ENCODE measurements at regions not wholly inside any gene's neighbourhood (a gene's known extent, or its start where the extent isn't known, plus 50 kb on each side); places are given as distances from the start of the nearest gene placed in this dataset.
"Not testable (repeated sequence)": the region's sequence is repeated elsewhere in the genome, so short reads cannot be mapped to it uniquely, and the experiment has no call there.

GRCh38 chr5:13640270-13640669 lies 304.2 kb downstream of the DNAH5 start:
- no peak for DNase-seq

GRCh38 chr5:13632676-13633075 lies 311.8 kb downstream of the DNAH5 start:
- no peak for DNase-seq

DNA sequence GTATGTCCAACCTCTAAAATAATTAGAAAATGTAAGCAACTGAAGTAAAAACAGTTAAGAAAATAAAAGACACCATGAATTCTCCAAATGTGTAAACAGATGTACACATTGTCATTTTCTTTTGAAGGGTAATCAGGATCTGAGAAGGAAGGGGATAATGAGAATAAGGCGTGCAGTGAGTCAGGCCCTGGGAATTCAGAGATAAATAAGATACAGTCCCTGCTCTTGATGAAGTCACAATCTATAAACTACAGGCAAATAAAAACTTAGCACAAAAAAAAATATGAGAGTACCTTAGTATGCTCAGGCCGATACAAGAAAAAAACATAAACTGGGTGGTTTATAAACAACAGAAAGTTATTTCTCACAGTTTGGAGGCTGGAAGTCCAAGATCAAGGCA lies 315.3 kb downstream of the DNAH5 start:
- DNase-seq = no peak

DNA sequence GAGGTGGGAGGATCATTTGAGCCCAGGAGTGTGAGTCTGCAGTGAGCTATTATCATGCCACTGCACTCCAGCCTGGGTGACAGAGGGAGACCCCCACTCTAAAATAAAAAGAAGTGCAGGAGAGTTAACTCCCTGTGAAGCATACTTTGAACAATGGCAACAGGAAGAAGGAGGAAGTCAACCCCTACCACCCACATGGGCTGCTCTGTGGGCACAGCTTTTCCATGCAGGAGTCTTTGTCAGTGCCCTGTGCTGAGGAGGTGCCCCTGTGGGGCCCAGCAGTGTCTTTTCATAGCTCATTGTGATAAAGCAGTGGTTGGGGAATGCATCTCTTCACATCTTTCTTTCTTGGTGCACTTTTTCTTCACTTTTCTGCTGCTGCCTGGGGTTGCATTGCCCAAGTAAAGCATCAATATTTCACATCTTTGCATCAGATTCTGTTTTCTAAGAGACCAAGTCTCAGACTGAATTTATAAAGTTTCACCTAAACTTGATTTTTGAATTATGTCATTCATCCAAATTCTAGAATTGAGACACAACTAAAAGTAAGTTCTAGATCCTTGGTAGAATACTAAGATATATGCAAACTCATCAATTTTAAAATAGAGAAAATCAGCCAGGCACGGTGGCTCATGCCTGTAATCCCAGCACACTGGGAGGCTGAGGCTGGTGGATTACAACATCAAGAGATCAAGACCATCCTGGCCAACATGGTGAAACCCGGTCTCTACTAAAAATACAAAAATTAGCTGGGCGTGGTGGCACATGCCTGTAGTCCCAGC lies 316.6 kb downstream of the DNAH5 start:
- no peak for DNase-seq

DNA sequence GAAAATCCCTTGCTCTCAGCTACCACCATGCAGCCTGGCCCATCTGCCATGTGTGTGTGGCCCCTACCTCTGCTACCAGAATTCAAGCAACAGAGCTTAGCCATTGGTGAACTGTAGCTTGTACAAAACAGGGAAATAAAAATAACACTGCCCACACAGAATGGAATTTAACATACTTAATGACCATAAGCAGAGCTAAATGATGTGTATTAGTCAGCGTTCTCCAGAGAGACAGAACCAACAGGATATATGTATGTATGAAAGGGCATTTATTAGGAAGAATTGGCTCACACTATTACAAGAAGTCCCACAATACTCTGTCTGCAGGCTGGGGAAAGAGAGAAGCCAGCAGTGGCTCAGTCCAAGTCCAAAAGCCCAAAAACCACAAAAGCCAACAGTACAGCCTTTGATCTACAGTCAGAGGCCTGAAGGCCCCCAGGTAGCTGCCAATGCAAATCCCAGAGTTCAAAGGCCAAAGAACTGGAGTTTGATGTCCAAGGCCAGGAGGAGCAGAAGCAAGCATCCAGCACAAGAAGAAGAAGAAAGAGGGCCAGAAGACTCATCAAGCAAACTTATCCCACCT lies 318.8 kb downstream of the DNAH5 start:
- no peak for DNase-seq

DNA sequence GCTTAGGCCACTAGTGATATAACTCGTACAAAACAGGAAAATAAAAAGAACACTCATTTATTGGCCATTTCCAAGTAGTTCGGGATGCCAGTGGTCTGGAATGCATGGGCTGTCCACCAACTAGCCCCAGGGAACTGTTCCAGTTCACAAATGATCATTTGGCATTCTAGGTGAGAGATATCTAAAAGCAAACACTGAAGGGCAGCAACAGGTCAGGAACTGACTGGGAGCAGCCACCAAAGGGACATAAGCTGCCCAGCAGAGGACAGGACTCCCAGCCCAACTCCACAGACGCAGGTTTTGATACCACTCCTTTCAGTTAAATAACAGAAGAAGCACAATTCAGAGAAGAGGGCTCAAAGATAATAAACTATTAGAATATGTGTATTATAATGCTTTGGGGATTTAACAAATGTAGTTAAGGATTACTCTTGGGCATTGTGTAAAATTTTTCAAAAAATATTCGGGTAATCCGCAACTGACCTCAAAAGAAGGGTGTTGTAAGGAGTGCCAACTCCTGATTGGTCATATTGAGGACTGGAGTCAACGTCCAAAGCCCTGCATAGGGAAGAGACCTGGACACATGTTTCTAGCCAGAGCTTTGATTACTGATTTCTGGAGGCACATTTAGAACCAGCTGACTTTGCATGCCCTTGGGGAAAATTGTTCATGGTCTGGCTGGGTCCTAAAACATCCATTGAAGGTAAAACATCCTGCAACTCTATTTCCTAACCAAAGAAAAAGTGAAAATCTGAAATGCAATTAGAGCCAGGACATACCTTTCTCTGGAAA lies 320.0 kb downstream of the DNAH5 start:
- no peak for DNase-seq

GRCh38 chr5:13613621-13614020 lies 330.9 kb downstream of the DNAH5 start:
- DNase-seq = no peak

GRCh38 chr5:13611604-13612003 lies 332.9 kb downstream of the DNAH5 start:
- DNase-seq = no peak

DNA sequence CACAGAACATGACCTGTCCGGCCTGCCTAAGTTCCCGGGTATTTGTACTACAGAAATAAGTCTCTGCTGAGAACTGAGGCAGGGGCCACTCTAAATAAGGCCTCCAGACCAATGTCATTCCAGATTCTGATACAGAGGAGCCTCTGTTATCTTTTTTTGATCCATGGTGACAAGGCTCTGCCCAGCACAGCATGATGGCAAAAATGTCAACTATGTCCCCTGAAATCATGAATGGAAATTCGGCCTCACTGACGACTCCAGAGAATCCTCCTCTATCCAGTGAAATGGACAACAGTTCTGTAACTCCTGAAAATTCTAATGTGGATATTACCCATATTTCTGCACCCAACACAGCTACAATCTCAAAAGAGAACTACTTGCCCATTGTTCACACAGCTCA lies 335.0 kb downstream of the DNAH5 start:
- DNase-seq = no peak

GRCh38 chr5:13606051-13606450 lies 338.4 kb downstream of the DNAH5 start:
- DNase-seq = no peak

GRCh38 chr5:13601112-13601511 lies 343.4 kb downstream of the DNAH5 start:
- no peak for DNase-seq

- DNase-seq = no peak
Observed at GRCh38 chr5:13595978-13596377, 348.5 kb downstream of the DNAH5 start.

- no peak for DNase-seq
Observed at GRCh38 chr5:13591621-13592020, 352.9 kb downstream of the DNAH5 start.

- no peak for DNase-seq
Observed at GRCh38 chr5:13585324-13585723, 359.2 kb downstream of the DNAH5 start.

DNA sequence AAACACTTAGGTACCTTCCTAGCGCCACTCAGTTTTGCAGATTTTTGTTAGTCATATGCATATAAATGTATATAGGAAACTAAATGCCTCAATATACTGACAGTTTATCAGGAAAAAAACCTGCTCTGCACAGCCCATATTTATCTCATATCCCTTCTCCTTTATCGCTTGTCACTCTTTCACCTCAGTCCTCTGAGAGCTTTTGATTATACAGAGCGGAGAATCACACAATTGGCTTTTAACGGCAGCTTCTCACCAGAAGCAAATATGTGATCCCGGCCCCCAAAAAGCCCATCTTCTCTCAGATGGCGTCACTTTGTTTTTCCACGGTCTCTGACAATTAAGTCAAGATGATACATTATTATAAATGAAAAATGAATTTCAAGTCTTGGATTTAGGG lies 362.6 kb downstream of the DNAH5 start:
- DNase-seq = no peak

DNA sequence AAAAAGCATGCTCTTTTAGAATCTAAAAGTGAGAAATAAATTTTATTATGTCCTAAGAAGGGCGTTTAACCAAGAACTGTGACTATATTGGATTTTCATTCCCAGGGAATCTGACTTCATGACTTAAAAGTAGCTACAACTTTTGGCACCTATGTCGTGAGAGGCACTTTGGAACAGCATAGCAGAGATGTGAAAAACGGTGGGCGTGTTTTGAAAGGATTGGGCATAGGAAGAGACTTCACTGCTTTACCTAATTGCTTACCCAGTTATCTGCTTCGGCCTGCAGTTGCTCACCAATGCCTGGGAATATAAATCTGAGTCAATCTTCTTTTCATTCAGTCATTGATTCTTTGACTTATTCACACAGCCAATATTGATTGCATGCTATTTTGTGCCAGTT lies 363.4 kb downstream of the DNAH5 start:
- no peak for DNase-seq

- DNase-seq = no peak
Observed at GRCh38 chr5:13580058-13580457, 364.4 kb downstream of the DNAH5 start.

GRCh38 chr5:13579091-13579490 lies 365.4 kb downstream of the DNAH5 start:
- not testable (repeated sequence) for DNase-seq

DNA sequence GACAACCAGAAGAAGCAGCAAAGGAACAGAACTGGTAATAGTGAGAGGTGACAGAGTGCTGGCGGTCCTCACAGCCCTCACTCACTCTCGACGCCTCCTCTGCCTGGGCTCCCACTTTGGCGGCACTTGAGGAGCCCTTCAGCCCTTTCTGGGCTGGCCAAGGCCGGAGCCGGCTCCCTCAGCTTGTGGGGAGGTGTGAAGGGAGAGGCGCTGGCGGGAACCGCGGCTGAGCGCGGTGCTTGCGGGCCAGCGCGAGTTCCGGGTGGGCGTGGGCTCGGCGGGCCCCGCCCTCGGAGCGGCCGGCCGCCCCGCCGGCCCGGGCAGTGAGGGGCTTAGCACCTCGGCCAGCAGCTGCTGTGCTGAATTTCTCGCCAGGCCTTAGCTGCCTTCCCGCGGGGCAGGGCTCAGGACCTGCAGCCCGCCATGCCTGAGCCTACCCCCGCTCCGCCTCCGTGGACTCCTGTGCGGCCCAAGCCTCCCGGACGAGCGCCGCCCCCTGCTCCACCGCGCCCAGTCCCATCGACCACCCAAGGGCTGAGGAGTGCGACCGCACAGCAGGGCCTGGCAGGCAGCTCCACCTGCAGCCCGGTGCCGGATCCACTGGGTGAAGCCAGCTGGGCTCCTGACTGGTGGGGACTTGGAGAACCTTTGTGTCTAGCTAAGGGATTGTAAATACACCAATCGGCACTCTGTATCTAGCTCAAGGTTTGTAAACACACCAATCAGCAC lies 366.0 kb downstream of the DNAH5 start:
- DNase-seq = not testable (repeated sequence)

GRCh38 chr5:13574574-13574973 lies 369.9 kb downstream of the DNAH5 start:
- DNase-seq = no peak

DNA sequence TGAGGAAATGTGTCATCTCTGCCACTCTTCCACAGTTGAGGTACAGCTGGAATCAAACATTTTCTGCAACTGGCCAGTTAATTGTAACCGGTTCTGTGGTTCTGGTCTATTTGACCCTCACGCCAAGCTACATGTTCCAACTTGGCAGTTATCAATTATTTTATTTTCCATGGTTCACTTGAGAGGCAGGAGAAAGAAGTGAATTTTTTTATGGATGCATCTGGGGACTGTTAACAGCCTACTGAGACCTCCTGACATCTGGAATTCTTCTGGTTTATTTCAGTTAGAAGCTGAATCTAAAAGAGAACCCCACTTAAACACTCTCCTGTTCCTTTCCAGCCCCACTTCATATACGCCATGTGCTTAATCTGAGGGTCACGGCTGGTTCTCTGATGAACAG lies 372.3 kb downstream of the DNAH5 start:
- DNase-seq = no peak

- DNase-seq = no peak
Observed at GRCh38 chr5:13569090-13569715, 375.3 kb downstream of the DNAH5 start.

All from renal pelvis (tissue), 1 donor.